HL-60 (cell line): ENCODE measurements at regions not wholly inside any gene's neighbourhood (a gene's known extent, or its start where the extent isn't known, plus 50 kb on each side); places are given as distances from the start of the nearest gene placed in this dataset.

Experiments used
- DNase-seq, 2 experiments: peaks; one replicate each; pipeline ENCODE4 v3.0.0-alpha.2; 2010 to 2020; ENCODE audit warnings: low read depth in 1 of 2, low spot score in 1 of 2
- H3K27ac ChIP-seq: fragments of 250-450 bp; sonication (Bioruptor Pico); replicated peaks from 2 replicates; pipeline ENCODE4 v1.5.1; 2020; ENCODE audit warnings: mild to moderate bottlenecking, moderate library complexity
- H3K27me3 ChIP-seq: fragments of 250-450 bp; sonication (Bioruptor Pico); 2 replicates; pipeline ENCODE4 v1.5.1; 2021; ENCODE audit warnings: mild to moderate bottlenecking, moderate library complexity; ENCODE audit not compliant: insufficient read depth, poor library complexity, severe bottlenecking
- H3K4me3 ChIP-seq: replicated peaks from 2 replicates; pipeline ENCODE4 v1.5.1; 2011; ENCODE audit warnings: mild to moderate bottlenecking, control low read depth, low read length; ENCODE audit not compliant: insufficient read depth
- CTCF ChIP-seq: IDR thresholded peaks from one replicate; pipeline ENCODE4 v1.5.1; 2011; ENCODE audit warnings: low read length, control low read depth, inconsistent platforms; ENCODE audit not compliant: insufficient read depth
- GABPA ChIP-seq: IDR thresholded peaks from 2 replicates; pipeline ENCODE4 v1.6.1; 2012; ENCODE audit warnings: low read depth
- POLR2AphosphoS5 ChIP-seq: IDR thresholded peaks from 2 replicates; pipeline ENCODE4 v1.6.1; 2012; ENCODE audit warnings: low read depth
- REST ChIP-seq: IDR thresholded peaks from 2 replicates; pipeline ENCODE4 v1.6.1; 2012; ENCODE audit warnings: low read depth; ENCODE audit not compliant: insufficient replicate concordance
- SPI1 ChIP-seq: IDR thresholded peaks from 2 replicates; pipeline ENCODE4 v1.6.1; 2012; ENCODE audit warnings: low read depth, mild to moderate bottlenecking, borderline replicate concordance

- TF ChIP-seq GABPA (no peak), CTCF (no peak), POLR2AphosphoS5 (no peak), REST (no peak), SPI1 (no peak)
- peak in 1 of 2 experiments; percentile 13 for DNase-seq
- no peak overlapping the region for H3K27ac ChIP-seq
These were observed 213.8 kb upstream of the ZNF804B start for GRCh38 chr7:88545663-88546062.

DNA sequence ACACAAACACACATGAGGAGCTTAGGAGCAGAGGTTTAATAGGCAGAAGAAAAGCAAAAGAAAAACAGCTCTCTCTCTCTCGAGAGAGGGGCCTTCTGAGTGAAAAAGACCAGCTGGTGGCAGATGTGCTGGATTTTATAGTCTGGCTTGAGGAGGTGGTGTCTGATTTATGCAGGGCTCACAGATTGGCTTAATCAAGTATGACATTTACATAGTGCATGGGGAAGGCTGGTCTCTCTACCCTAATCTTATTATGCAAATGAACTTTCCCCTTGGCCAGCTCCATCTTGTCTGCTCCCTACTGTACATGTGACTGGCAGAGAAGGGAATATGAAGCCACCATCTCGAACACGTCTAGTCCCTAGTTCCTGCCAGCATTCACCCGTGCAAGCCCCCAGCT is 219.5 kb upstream of the ZNF804B start:
- no peak for TF ChIP-seq POLR2AphosphoS5
- no peak for TF ChIP-seq REST
- TF ChIP-seq SPI1, result no peak
- no peak for TF ChIP-seq GABPA
- TF ChIP-seq CTCF, result no peak
- H3K27me3 ChIP-seq, result no peaks in the 10 kb centered on the region
- no peak overlapping the region for H3K4me3 ChIP-seq
- H3K27ac ChIP-seq, result no peak overlapping the region
- no peak for DNase-seq

More at GRCh38 chr7:88545663-88546062, 213.8 kb upstream of the ZNF804B start:
- H3K27me3 ChIP-seq, result no peaks in the 10 kb centered on the region
- H3K4me3 ChIP-seq, result no peak overlapping the region

DNA sequence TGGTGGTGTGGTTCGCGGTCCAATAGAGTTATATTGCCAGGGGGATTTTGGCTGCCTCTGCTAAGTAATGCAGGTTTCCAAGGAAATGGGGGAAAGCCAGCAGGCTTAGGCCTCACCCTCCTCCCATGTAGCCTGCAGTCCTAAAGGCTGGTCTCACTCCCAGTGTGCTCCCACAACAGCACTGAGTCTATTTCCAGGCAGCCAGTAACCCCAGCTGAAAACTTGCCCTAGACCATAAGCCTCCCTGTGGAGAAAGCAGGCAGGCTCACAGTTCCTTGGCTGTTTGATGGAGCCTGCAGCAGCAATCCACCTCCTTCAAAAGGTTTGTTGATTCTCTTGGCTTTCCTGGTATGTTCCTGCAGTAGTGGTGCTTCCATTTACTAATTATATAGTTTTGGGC is 220.0 kb upstream of the ZNF804B start:
- H3K27ac ChIP-seq, result no peak overlapping the region
- no peaks in the 10 kb centered on the region for H3K27me3 ChIP-seq
- TF ChIP-seq POLR2AphosphoS5, result no peak
- no peak for TF ChIP-seq REST
- TF ChIP-seq GABPA, result no peak
- TF ChIP-seq SPI1, result no peak
- no peak for TF ChIP-seq CTCF
- no peak overlapping the region for H3K4me3 ChIP-seq
- no peak for DNase-seq
